ENCODE measurements at regions not wholly inside any gene's neighbourhood (a gene's known extent, or its start where the extent isn't known, plus 50 kb on each side); places are given as distances from the start of the nearest gene placed in this dataset.

GRCh38 chr9:28025186-28025585 is 451.9 kb upstream of the C9orf72 start:
- TF ChIP-seq ZNF214 (tag by site-specific recombination; IDR thresholded peaks at IDR 0.05; ENCODE audit: borderline replicate concordance) = no peak
- TF ChIP-seq, protein P1, sequence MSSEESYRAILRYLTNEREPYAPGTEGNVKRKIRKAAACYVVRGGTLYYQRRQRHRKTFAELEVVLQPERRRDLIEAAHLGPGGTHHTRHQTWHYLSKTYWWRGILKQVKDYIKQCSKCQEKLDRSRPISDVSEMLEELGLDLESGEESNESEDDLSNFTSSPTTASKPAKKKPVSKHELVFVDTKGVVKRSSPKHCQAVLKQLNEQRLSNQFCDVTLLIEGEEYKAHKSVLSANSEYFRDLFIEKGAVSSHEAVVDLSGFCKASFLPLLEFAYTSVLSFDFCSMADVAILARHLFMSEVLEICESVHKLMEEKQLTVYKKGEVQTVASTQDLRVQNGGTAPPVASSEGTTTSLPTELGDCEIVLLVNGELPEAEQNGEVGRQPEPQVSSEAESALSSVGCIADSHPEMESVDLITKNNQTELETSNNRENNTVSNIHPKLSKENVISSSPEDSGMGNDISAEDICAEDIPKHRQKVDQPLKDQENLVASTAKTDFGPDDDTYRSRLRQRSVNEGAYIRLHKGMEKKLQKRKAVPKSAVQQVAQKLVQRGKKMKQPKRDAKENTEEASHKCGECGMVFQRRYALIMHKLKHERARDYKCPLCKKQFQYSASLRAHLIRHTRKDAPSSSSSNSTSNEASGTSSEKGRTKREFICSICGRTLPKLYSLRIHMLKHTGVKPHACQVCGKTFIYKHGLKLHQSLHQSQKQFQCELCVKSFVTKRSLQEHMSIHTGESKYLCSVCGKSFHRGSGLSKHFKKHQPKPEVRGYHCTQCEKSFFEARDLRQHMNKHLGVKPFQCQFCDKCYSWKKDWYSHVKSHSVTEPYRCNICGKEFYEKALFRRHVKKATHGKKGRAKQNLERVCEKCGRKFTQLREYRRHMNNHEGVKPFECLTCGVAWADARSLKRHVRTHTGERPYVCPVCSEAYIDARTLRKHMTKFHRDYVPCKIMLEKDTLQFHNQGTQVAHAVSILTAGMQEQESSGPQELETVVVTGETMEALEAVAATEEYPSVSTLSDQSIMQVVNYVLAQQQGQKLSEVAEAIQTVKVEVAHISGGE (tag by site-specific recombination; conservative IDR thresholded peaks at IDR 0.05; ENCODE audit: low read depth) = no peak
- TF ChIP-seq ZNF274 (IDR thresholded peaks at IDR 0.05; ENCODE audit: low read length) = no peak
- TF ChIP-seq ZNF274 (tag by site-specific recombination; IDR thresholded peaks at IDR 0.05; ENCODE audit: borderline replicate concordance) = no peak
- TF ChIP-seq CTCF (tag by site-specific recombination; IDR thresholded peaks at IDR 0.05) = no peak
- no peak for TF ChIP-seq GLIS2 (tag by site-specific recombination; IDR thresholded peaks at IDR 0.05)
- TF ChIP-seq BCL11B (tag by site-specific recombination; IDR thresholded peaks at IDR 0.05; ENCODE audit: low read depth) = no peak
- TF ChIP-seq SETDB1 (IDR thresholded peaks at IDR 0.05; ENCODE audit: insufficient read length, low read length) = no peak
- TF ChIP-seq, protein P2, sequence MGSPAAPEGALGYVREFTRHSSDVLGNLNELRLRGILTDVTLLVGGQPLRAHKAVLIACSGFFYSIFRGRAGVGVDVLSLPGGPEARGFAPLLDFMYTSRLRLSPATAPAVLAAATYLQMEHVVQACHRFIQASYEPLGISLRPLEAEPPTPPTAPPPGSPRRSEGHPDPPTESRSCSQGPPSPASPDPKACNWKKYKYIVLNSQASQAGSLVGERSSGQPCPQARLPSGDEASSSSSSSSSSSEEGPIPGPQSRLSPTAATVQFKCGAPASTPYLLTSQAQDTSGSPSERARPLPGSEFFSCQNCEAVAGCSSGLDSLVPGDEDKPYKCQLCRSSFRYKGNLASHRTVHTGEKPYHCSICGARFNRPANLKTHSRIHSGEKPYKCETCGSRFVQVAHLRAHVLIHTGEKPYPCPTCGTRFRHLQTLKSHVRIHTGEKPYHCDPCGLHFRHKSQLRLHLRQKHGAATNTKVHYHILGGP (tag by site-specific recombination; IDR thresholded peaks at IDR 0.05) = no peak
- no peak for TF ChIP-seq ZNF10 (tag by site-specific recombination; IDR thresholded peaks at IDR 0.05)
- TF ChIP-seq ZNF530 (tag by site-specific recombination; IDR thresholded peaks at IDR 0.05; ENCODE audit: low read depth) = no peak
- no peak for TF ChIP-seq ZBTB17 (tag by site-specific recombination; IDR thresholded peaks at IDR 0.05)
- no peak for TF ChIP-seq ZNF24 (tag by site-specific recombination; IDR thresholded peaks at IDR 0.05)
- TF ChIP-seq MYNN (tag by site-specific recombination; IDR thresholded peaks at IDR 0.05; ENCODE audit: borderline replicate concordance) = no peak

Measured in HEK293 (cell line).